ENCODE measurements at regions not wholly inside any gene's neighbourhood (a gene's known extent, or its start where the extent isn't known, plus 50 kb on each side); places are given as distances from the start of the nearest gene placed in this dataset.
"Not testable (repeated sequence)": the region's sequence is repeated elsewhere in the genome, so short reads cannot be mapped to it uniquely, and the experiment has no call there.

- no peak overlapping the region for H3K9ac ChIP-seq (ENCODE audit: low read length)
- H3K27ac ChIP-seq (ENCODE audit: low read depth, low read length), result no peak overlapping the region
- no CpG with 5 or more reads among the region's 9 CpGs for WGBS (ENCODE audit: extremely low coverage, insufficient coverage, insufficient read length)
These were observed 169.2 kb upstream of the ATP10A start for GRCh38 chr15:26032162-26032846.

GRCh38 chr15:26029586-26029985, 166.5 kb upstream of the ATP10A start:
- not testable (repeated sequence) for H3K4me3 ChIP-seq (ENCODE audit: low read depth, low read length); H3K27me3 ChIP-seq (ENCODE audit: insufficient read depth, low read length); H3K36me3 ChIP-seq (ENCODE audit: control insufficient read depth in 1 of 2, insufficient read depth in 2 of 2, low read length in 2 of 2); DNase-seq; H3K9me3 ChIP-seq (ENCODE audit: insufficient read depth, low read depth, low read length); H4K12ac ChIP-seq (ENCODE audit: low read depth, low read length); H2AFZ ChIP-seq (ENCODE audit: insufficient read depth, low read length, poor library complexity); H3K4me2 ChIP-seq (ENCODE audit: low read length); H3K23ac ChIP-seq (ENCODE audit: low read length); H3K79me2 ChIP-seq (ENCODE audit: control insufficient read depth, insufficient read depth, low read length, poor library complexity); H3K9ac ChIP-seq (ENCODE audit: low read length)
- Histone ChIP-seq H3K79me1 (ENCODE audit: low read length) (peaks cover 45% of the 10 kb centered on the region), H3K4me1 (ENCODE audit: control insufficient read depth in 1 of 2, insufficient read depth in 2 of 2, low read length in 2 of 2) (peaks cover 21 to 25% of the 10 kb centered on the region in 2 experiments), H4K8ac (ENCODE audit: low read depth, low read length) (peak overlapping the region; percentile 35), H2BK120ac (ENCODE audit: insufficient read depth, low read length, poor library complexity) (peak overlapping the region; percentile 76), H3K27ac (ENCODE audit: low read depth, low read length) (peak overlapping the region; percentile 100), H3K18ac (ENCODE audit: low read length) (peak overlapping the region; percentile 64), H3K4ac (ENCODE audit: low read depth, low read length) (peak overlapping the region; percentile 52), H2BK5ac (ENCODE audit: low read depth, low read length, poor library complexity) (peak overlapping the region; percentile 90), H2BK12ac (ENCODE audit: low read length) (peak overlapping the region; percentile 94), H4K91ac (ENCODE audit: low read depth, low read length) (peak overlapping the region; percentile 91), H2AK5ac (ENCODE audit: low read length) (peak overlapping the region; percentile 47), H3K14ac (ENCODE audit: low read length) (peak overlapping the region; percentile 92)
- no CpG with 5 or more reads among the region's 7 CpGs for WGBS (ENCODE audit: extremely low coverage, insufficient coverage, insufficient read length)

More at GRCh38 chr15:26032162-26032846, 169.2 kb upstream of the ATP10A start:
- no peaks in the 10 kb centered on the region for H3K36me3 ChIP-seq (ENCODE audit: control insufficient read depth in 1 of 2, insufficient read depth in 2 of 2, low read length in 2 of 2)
- H3K4me3 ChIP-seq (ENCODE audit: low read depth, low read length), result no peak overlapping the region
- H3K14ac ChIP-seq (ENCODE audit: low read length), result peak overlapping the region; percentile 2
- H3K79me2 ChIP-seq (ENCODE audit: control insufficient read depth, insufficient read depth, low read length, poor library complexity), result peaks cover 2% of the 10 kb centered on the region
- H3K18ac ChIP-seq (ENCODE audit: low read length), result no peak overlapping the region
- H2BK5ac ChIP-seq (ENCODE audit: low read depth, low read length, poor library complexity), result peak overlapping the region; percentile 14
- peaks cover 17 to 18% of the 10 kb centered on the region in 2 experiments for H3K4me1 ChIP-seq (ENCODE audit: control insufficient read depth in 1 of 2, insufficient read depth in 2 of 2, low read length in 2 of 2)
- peak overlapping the region; percentile 49 for H2BK120ac ChIP-seq (ENCODE audit: insufficient read depth, low read length, poor library complexity)
- peaks cover 36% of the 10 kb centered on the region for H3K79me1 ChIP-seq (ENCODE audit: low read length)
- H4K91ac ChIP-seq (ENCODE audit: low read depth, low read length), result peak overlapping the region; percentile 49
- H3K9me3 ChIP-seq (ENCODE audit: insufficient read depth, low read depth, low read length), result peaks cover 1% of the 10 kb centered on the region
- no peak overlapping the region for H4K12ac ChIP-seq (ENCODE audit: low read depth, low read length)
- H2BK12ac ChIP-seq (ENCODE audit: low read length), result peak overlapping the region; percentile 41
- peak overlapping the region; percentile 3 for H2AK5ac ChIP-seq (ENCODE audit: low read length)
- no peak overlapping the region for H3K4me2 ChIP-seq (ENCODE audit: low read length)
- H4K8ac ChIP-seq (ENCODE audit: low read depth, low read length), result peak overlapping the region; percentile 3
- no peaks in the 10 kb centered on the region for H3K27me3 ChIP-seq (ENCODE audit: insufficient read depth, low read length)
- no peak overlapping the region for H3K4ac ChIP-seq (ENCODE audit: low read depth, low read length)
- no peak overlapping the region for H3K23ac ChIP-seq (ENCODE audit: low read length)
- no peak for DNase-seq
- no peak overlapping the region for H2AFZ ChIP-seq (ENCODE audit: insufficient read depth, low read length, poor library complexity)

GRCh38 chr15:26029146-26029545, 166.0 kb upstream of the ATP10A start:
- no CpG with 5 or more reads among the region's 6 CpGs for WGBS (ENCODE audit: extremely low coverage, insufficient coverage, insufficient read length)

GRCh38 chr15:26028086-26028740, 165.1 kb upstream of the ATP10A start:
- no CpG with 5 or more reads among the region's 13 CpGs for WGBS (ENCODE audit: extremely low coverage, insufficient coverage, insufficient read length)
- peak overlapping the region; percentile 91 for H4K91ac ChIP-seq (ENCODE audit: low read depth, low read length)
- H3K79me1 ChIP-seq (ENCODE audit: low read length), result peaks cover 53% of the 10 kb centered on the region

More at GRCh38 chr15:26029146-26029545, 166.0 kb upstream of the ATP10A start:
- H3K27me3 ChIP-seq (ENCODE audit: insufficient read depth, low read length), result no peaks in the 10 kb centered on the region
- peak overlapping the region; percentile 58 for H4K8ac ChIP-seq (ENCODE audit: low read depth, low read length)
- peak overlapping the region; percentile 96 for H2AK5ac ChIP-seq (ENCODE audit: low read length)
- no peak overlapping the region for H3K4me2 ChIP-seq (ENCODE audit: low read length)
- no peak overlapping the region for H4K12ac ChIP-seq (ENCODE audit: low read depth, low read length)
- H3K14ac ChIP-seq (ENCODE audit: low read length), result peak overlapping the region; percentile 92
- H3K9ac ChIP-seq (ENCODE audit: low read length), result no peak overlapping the region
- H2BK120ac ChIP-seq (ENCODE audit: insufficient read depth, low read length, poor library complexity), result peak overlapping the region; percentile 76
- H2AFZ ChIP-seq (ENCODE audit: insufficient read depth, low read length, poor library complexity), result no peak overlapping the region
- H3K79me1 ChIP-seq (ENCODE audit: low read length), result peaks cover 47% of the 10 kb centered on the region
- H4K91ac ChIP-seq (ENCODE audit: low read depth, low read length), result peak overlapping the region; percentile 91
- peak overlapping the region; percentile 94 for H2BK12ac ChIP-seq (ENCODE audit: low read length)
- no peak overlapping the region for H3K23ac ChIP-seq (ENCODE audit: low read length)
- H3K4me3 ChIP-seq (ENCODE audit: low read depth, low read length), result no peak overlapping the region
- peak overlapping the region; percentile 70 for H3K4ac ChIP-seq (ENCODE audit: low read depth, low read length)
- no peaks in the 10 kb centered on the region for H3K36me3 ChIP-seq (ENCODE audit: control insufficient read depth in 1 of 2, insufficient read depth in 2 of 2, low read length in 2 of 2)
- H3K27ac ChIP-seq (ENCODE audit: low read depth, low read length), result peak overlapping the region; percentile 100
- DNase-seq, result no peak
- peaks cover 1% of the 10 kb centered on the region for H3K9me3 ChIP-seq (ENCODE audit: insufficient read depth, low read depth, low read length)
- peak overlapping the region; percentile 90 for H3K18ac ChIP-seq (ENCODE audit: low read length)
- H2BK5ac ChIP-seq (ENCODE audit: low read depth, low read length, poor library complexity), result peak overlapping the region; percentile 90
- peaks cover 23 to 27% of the 10 kb centered on the region in 2 experiments for H3K4me1 ChIP-seq (ENCODE audit: control insufficient read depth in 1 of 2, insufficient read depth in 2 of 2, low read length in 2 of 2)
- H3K79me2 ChIP-seq (ENCODE audit: control insufficient read depth, insufficient read depth, low read length, poor library complexity), result peaks cover 5% of the 10 kb centered on the region

More at GRCh38 chr15:26028086-26028740, 165.1 kb upstream of the ATP10A start:
- H3K27ac ChIP-seq (ENCODE audit: low read depth, low read length), result peak overlapping the region; percentile 100
- H3K18ac ChIP-seq (ENCODE audit: low read length), result no peak overlapping the region
- no peak overlapping the region for H3K14ac ChIP-seq (ENCODE audit: low read length)
- H4K12ac ChIP-seq (ENCODE audit: low read depth, low read length), result no peak overlapping the region
- no peak overlapping the region for H3K4me3 ChIP-seq (ENCODE audit: low read depth, low read length)
- H2BK5ac ChIP-seq (ENCODE audit: low read depth, low read length, poor library complexity), result peak overlapping the region; percentile 90
- peak; percentile 84 to 94 for DNase-seq
- H2AFZ ChIP-seq (ENCODE audit: insufficient read depth, low read length, poor library complexity), result no peak overlapping the region
- peak overlapping the region; percentile 88 for H2BK12ac ChIP-seq (ENCODE audit: low read length)
- peaks cover 30 to 36% of the 10 kb centered on the region in 2 experiments for H3K4me1 ChIP-seq (ENCODE audit: control insufficient read depth in 1 of 2, insufficient read depth in 2 of 2, low read length in 2 of 2)
- H2AK5ac ChIP-seq (ENCODE audit: low read length), result no peak overlapping the region
- peak overlapping the region; percentile 32 for H4K8ac ChIP-seq (ENCODE audit: low read depth, low read length)
- H3K4ac ChIP-seq (ENCODE audit: low read depth, low read length), result peak overlapping the region; percentile 25
- H3K79me2 ChIP-seq (ENCODE audit: control insufficient read depth, insufficient read depth, low read length, poor library complexity), result peaks cover 5% of the 10 kb centered on the region
- peak overlapping the region; percentile 50 for H3K4me2 ChIP-seq (ENCODE audit: low read length)
- no peaks in the 10 kb centered on the region for H3K27me3 ChIP-seq (ENCODE audit: insufficient read depth, low read length)
- H2BK120ac ChIP-seq (ENCODE audit: insufficient read depth, low read length, poor library complexity), result peak overlapping the region; percentile 87
- no peak overlapping the region for H3K23ac ChIP-seq (ENCODE audit: low read length)
- no peaks in the 10 kb centered on the region for H3K36me3 ChIP-seq (ENCODE audit: control insufficient read depth in 1 of 2, insufficient read depth in 2 of 2, low read length in 2 of 2)
- peaks cover 1% of the 10 kb centered on the region for H3K9me3 ChIP-seq (ENCODE audit: insufficient read depth, low read depth, low read length)
- no peak overlapping the region for H3K9ac ChIP-seq (ENCODE audit: low read length)

Data from trophoblast cell (in vitro differentiated cells and primary cell).